ENCODE measurements at regions not wholly inside any gene's neighbourhood (a gene's known extent, or its start where the extent isn't known, plus 50 kb on each side); places are given as distances from the start of the nearest gene placed in this dataset.

- Histone ChIP-seq H3K4me3 (ENCODE audit: low read depth, low read length) (no peak overlapping the region), H3K27me3 (ENCODE audit: insufficient read depth, low read depth, severe bottlenecking) (no peaks in the 10 kb centered on the region), H3K27ac (no peak overlapping the region), H3K36me3 (no peaks in the 10 kb centered on the region), H3K9me3 (ENCODE audit: severe bottlenecking) (no peaks in the 10 kb centered on the region)
- no peak for DNase-seq
- TF ChIP-seq, protein P1, sequence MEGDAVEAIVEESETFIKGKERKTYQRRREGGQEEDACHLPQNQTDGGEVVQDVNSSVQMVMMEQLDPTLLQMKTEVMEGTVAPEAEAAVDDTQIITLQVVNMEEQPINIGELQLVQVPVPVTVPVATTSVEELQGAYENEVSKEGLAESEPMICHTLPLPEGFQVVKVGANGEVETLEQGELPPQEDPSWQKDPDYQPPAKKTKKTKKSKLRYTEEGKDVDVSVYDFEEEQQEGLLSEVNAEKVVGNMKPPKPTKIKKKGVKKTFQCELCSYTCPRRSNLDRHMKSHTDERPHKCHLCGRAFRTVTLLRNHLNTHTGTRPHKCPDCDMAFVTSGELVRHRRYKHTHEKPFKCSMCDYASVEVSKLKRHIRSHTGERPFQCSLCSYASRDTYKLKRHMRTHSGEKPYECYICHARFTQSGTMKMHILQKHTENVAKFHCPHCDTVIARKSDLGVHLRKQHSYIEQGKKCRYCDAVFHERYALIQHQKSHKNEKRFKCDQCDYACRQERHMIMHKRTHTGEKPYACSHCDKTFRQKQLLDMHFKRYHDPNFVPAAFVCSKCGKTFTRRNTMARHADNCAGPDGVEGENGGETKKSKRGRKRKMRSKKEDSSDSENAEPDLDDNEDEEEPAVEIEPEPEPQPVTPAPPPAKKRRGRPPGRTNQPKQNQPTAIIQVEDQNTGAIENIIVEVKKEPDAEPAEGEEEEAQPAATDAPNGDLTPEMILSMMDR (IDR thresholded peaks at IDR 0.05; ENCODE audit: low read depth, low read length) = no peak
Measured at GRCh38 chr1:147843486-147843885, 59.1 kb upstream of the GJA8 start.

GRCh38 chr1:147847831-147848230, 54.8 kb upstream of the GJA8 start:
- DNase-seq = no peak
- no peak overlapping the region for H3K27ac ChIP-seq
- TF ChIP-seq, protein P1 (IDR thresholded peaks at IDR 0.05; ENCODE audit: low read depth, low read length) = no peak
- H3K4me3 ChIP-seq (ENCODE audit: low read depth, low read length) = no peak overlapping the region
- no peaks in the 10 kb centered on the region for H3K36me3 ChIP-seq
- H3K27me3 ChIP-seq (ENCODE audit: insufficient read depth, low read depth, severe bottlenecking) = no peaks in the 10 kb centered on the region
- no peaks in the 10 kb centered on the region for H3K9me3 ChIP-seq (ENCODE audit: severe bottlenecking)

- TF ChIP-seq, protein P1 (IDR thresholded peaks at IDR 0.05; ENCODE audit: low read depth, low read length) = no peak
- no peak for DNase-seq
- no peak overlapping the region for H3K27ac ChIP-seq
Measured at GRCh38 chr1:147849098-147849895, 53.3 kb upstream of the GJA8 start.

GRCh38 chr1:147850737-147851136, 51.9 kb upstream of the GJA8 start:
- H3K27ac ChIP-seq = no peak overlapping the region

More at GRCh38 chr1:147849098-147849895, 53.3 kb upstream of the GJA8 start:
- Histone ChIP-seq H3K4me3 (ENCODE audit: low read depth, low read length) (no peak overlapping the region), H3K36me3 (no peaks in the 10 kb centered on the region), H3K27me3 (ENCODE audit: insufficient read depth, low read depth, severe bottlenecking) (no peaks in the 10 kb centered on the region), H3K9me3 (ENCODE audit: severe bottlenecking) (no peaks in the 10 kb centered on the region)

DNA sequence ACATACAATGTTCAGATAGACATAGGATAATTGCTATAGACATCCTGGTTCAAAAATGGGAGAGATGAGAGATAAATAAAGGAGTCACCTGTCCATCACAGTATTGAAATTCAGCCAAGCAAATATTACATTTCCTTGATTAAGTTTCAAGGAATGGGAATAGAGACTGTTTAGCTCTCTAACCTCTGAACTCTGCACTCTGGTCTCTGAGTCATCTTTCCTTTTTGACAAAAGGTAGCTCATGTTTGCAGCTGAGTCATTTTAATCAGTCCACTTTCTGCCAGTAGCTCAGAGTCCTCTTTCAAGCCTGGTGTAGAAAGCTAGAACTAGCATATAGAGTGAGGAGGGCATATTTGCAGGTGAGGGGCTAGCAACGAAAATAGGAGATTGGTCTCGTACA, 51.4 kb upstream of the GJA8 start:
- Histone ChIP-seq H3K36me3 (no peaks in the 10 kb centered on the region), H3K27me3 (ENCODE audit: insufficient read depth, low read depth, severe bottlenecking) (no peaks in the 10 kb centered on the region), H3K9me3 (ENCODE audit: severe bottlenecking) (peaks cover 5% of the 10 kb centered on the region), H3K27ac (no peak overlapping the region), H3K4me3 (ENCODE audit: low read depth, low read length) (no peak overlapping the region)
- no peak for DNase-seq
- TF ChIP-seq, protein P1 (IDR thresholded peaks at IDR 0.05; ENCODE audit: low read depth, low read length) = no peak

More at GRCh38 chr1:147850737-147851136, 51.9 kb upstream of the GJA8 start:
- no peaks in the 10 kb centered on the region for H3K27me3 ChIP-seq (ENCODE audit: insufficient read depth, low read depth, severe bottlenecking)
- TF ChIP-seq, protein P1 (IDR thresholded peaks at IDR 0.05; ENCODE audit: low read depth, low read length) = no peak
- H3K9me3 ChIP-seq (ENCODE audit: severe bottlenecking) = peaks cover 5% of the 10 kb centered on the region
- DNase-seq = no peak
- no peak overlapping the region for H3K4me3 ChIP-seq (ENCODE audit: low read depth, low read length)
- no peaks in the 10 kb centered on the region for H3K36me3 ChIP-seq

Measured in WERI-Rb-1 (cell line).